ENCODE measurements at regions not wholly inside any gene's neighbourhood (a gene's known extent, or its start where the extent isn't known, plus 50 kb on each side); places are given as distances from the start of the nearest gene placed in this dataset.

GRCh38 chr6:44618371-44618770 lies 230.9 kb downstream of the CDC5L start:
- no peak for TF ChIP-seq CTCF (IDR thresholded peaks at IDR 0.05; ENCODE audit: low read depth, low read length)
- no peak overlapping the region for H3K4me3 ChIP-seq (ENCODE audit: low read depth, low read length)

GRCh38 chr6:44620922-44621321 lies 233.4 kb downstream of the CDC5L start:
- no peak for TF ChIP-seq CTCF (IDR thresholded peaks at IDR 0.05; ENCODE audit: low read depth, low read length)
- no peak overlapping the region for H3K4me3 ChIP-seq (ENCODE audit: low read depth, low read length)

GRCh38 chr6:44621846-44622245 lies 234.3 kb downstream of the CDC5L start:
- H3K4me3 ChIP-seq (ENCODE audit: low read depth, low read length) = no peak overlapping the region
- TF ChIP-seq CTCF (IDR thresholded peaks at IDR 0.05; ENCODE audit: low read depth, low read length) = no peak

- TF ChIP-seq CTCF (IDR thresholded peaks at IDR 0.05; ENCODE audit: low read depth, low read length) = no peak
- H3K4me3 ChIP-seq (ENCODE audit: low read depth, low read length) = no peak overlapping the region
These were observed 235.0 kb downstream of the CDC5L start for GRCh38 chr6:44622555-44622954.

GRCh38 chr6:44622956-44623355 lies 235.4 kb downstream of the CDC5L start:
- no peak for TF ChIP-seq CTCF (IDR thresholded peaks at IDR 0.05; ENCODE audit: low read depth, low read length)
- H3K4me3 ChIP-seq (ENCODE audit: low read depth, low read length) = no peak overlapping the region

- H3K4me3 ChIP-seq (ENCODE audit: low read depth, low read length) = no peak overlapping the region
These were observed 236.7 kb downstream of the CDC5L start for GRCh38 chr6:44624226-44624625.

GRCh38 chr6:44624936-44625573 lies 237.5 kb downstream of the CDC5L start:
- no peak for TF ChIP-seq CTCF (IDR thresholded peaks at IDR 0.05; ENCODE audit: low read depth, low read length)
- no peak overlapping the region for H3K4me3 ChIP-seq (ENCODE audit: low read depth, low read length)

More at GRCh38 chr6:44624226-44624625, 236.7 kb downstream of the CDC5L start:
- TF ChIP-seq CTCF (IDR thresholded peaks at IDR 0.05; ENCODE audit: low read depth, low read length) = no peak
